NCI-H2196 (cell line): ENCODE measurements at regions not wholly inside any gene's neighbourhood (a gene's known extent, or its start where the extent isn't known, plus 50 kb on each side); places are given as distances from the start of the nearest gene placed in this dataset.
"Not testable (repeated sequence)": the region's sequence is repeated elsewhere in the genome, so short reads cannot be mapped to it uniquely, and the experiment has no call there.

Experiments
- DNase-seq: peaks from one replicate; lab custom pipeline; 2025; ENCODE audit not compliant: unreplicated experiment; lab: John Stamatoyannopoulos, UW

GRCh38 chr5:157997991-157998504 is 139.1 kb upstream of the CLINT1 start:
- no peak for DNase-seq

GRCh38 chr5:157994906-157995519 is 136.1 kb upstream of the CLINT1 start:
- peak; percentile 39 for DNase-seq

GRCh38 chr5:157993986-157994691 is 135.2 kb upstream of the CLINT1 start:
- no peak for DNase-seq

GRCh38 chr5:157993201-157993600 is 134.3 kb upstream of the CLINT1 start:
- DNase-seq: no peak

- no peak for DNase-seq
Measured at GRCh38 chr5:157990583-157991181, 131.7 kb upstream of the CLINT1 start.

- no peak for DNase-seq
Measured at GRCh38 chr5:157989296-157989695, 130.4 kb upstream of the CLINT1 start.

GRCh38 chr5:157987259-157987658 is 128.3 kb upstream of the CLINT1 start:
- DNase-seq: no peak

- DNase-seq: no peak
Measured at GRCh38 chr5:157986431-157986990, 127.6 kb upstream of the CLINT1 start.

GRCh38 chr5:157984611-157985010 is 125.7 kb upstream of the CLINT1 start:
- DNase-seq: no peak

GRCh38 chr5:157983906-157984551 is 125.1 kb upstream of the CLINT1 start:
- no peak for DNase-seq

- no peak for DNase-seq
Measured at GRCh38 chr5:157978061-157978460, 119.1 kb upstream of the CLINT1 start.

GRCh38 chr5:157976429-157976828 is 117.5 kb upstream of the CLINT1 start:
- DNase-seq: no peak

GRCh38 chr5:157972579-157972978 is 113.6 kb upstream of the CLINT1 start:
- no peak for DNase-seq

GRCh38 chr5:157971571-157972216 is 112.7 kb upstream of the CLINT1 start:
- DNase-seq: no peak

- not testable (repeated sequence) for DNase-seq
Measured at GRCh38 chr5:157968570-157968969, 109.6 kb upstream of the CLINT1 start.

- no peak for DNase-seq
Measured at GRCh38 chr5:157965989-157966388, 107.0 kb upstream of the CLINT1 start.

GRCh38 chr5:157965040-157965678 is 106.2 kb upstream of the CLINT1 start:
- DNase-seq: no peak

- DNase-seq: no peak
Measured at GRCh38 chr5:157963761-157964160, 104.8 kb upstream of the CLINT1 start.

GRCh38 chr5:157963244-157963643 is 104.3 kb upstream of the CLINT1 start:
- DNase-seq: no peak

GRCh38 chr5:157962686-157963085 is 103.7 kb upstream of the CLINT1 start:
- DNase-seq: not testable (repeated sequence)
